ENCODE measurements at regions not wholly inside any gene's neighbourhood (a gene's known extent, or its start where the extent isn't known, plus 50 kb on each side); places are given as distances from the start of the nearest gene placed in this dataset.

DNA sequence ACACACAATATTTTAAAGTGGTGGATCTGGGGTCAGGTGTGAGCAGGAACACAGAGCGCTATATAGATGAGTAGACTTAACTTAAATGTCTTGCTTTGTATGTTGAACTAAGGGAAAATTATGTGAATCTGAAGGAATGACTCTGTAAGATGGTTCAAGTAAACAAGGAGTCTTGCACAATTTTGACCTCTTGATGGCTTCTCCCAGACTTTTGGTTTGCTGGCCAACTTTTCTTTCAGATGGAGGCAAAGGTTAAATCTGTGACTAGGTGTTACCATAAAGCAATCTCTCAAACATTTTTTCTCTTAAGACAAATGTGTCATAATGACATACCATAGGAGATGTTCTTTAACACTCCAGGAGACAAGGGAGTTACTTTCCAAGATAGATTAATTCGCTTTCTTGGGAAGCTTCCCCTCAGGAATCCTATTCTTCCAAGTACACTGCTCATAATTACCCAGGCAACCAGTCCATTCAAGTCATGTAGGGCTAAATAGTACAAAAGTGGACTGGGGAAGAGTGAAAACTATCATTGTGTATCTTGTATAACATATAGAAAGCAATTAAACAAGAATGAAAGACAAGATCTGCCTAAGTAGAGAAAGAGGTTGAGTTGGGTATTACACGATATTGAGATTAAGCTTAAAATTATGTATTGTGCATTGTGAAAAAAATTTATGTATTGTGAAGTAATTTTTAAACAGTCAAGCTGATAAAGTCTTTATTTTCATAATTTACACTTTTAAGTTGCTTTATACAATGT, 60.3 kb upstream of the SLC27A6 start:
- TF ChIP-seq, protein P1, sequence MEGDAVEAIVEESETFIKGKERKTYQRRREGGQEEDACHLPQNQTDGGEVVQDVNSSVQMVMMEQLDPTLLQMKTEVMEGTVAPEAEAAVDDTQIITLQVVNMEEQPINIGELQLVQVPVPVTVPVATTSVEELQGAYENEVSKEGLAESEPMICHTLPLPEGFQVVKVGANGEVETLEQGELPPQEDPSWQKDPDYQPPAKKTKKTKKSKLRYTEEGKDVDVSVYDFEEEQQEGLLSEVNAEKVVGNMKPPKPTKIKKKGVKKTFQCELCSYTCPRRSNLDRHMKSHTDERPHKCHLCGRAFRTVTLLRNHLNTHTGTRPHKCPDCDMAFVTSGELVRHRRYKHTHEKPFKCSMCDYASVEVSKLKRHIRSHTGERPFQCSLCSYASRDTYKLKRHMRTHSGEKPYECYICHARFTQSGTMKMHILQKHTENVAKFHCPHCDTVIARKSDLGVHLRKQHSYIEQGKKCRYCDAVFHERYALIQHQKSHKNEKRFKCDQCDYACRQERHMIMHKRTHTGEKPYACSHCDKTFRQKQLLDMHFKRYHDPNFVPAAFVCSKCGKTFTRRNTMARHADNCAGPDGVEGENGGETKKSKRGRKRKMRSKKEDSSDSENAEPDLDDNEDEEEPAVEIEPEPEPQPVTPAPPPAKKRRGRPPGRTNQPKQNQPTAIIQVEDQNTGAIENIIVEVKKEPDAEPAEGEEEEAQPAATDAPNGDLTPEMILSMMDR (IDR thresholded peaks at IDR 0.05; ENCODE audit: insufficient read depth, low read depth, low read length), result no peak
- no peak overlapping the region for H3K4me3 ChIP-seq (ENCODE audit: low read depth, low read length)
- DNase-seq (ENCODE audit: low read depth), result peak; percentile 7

DNA sequence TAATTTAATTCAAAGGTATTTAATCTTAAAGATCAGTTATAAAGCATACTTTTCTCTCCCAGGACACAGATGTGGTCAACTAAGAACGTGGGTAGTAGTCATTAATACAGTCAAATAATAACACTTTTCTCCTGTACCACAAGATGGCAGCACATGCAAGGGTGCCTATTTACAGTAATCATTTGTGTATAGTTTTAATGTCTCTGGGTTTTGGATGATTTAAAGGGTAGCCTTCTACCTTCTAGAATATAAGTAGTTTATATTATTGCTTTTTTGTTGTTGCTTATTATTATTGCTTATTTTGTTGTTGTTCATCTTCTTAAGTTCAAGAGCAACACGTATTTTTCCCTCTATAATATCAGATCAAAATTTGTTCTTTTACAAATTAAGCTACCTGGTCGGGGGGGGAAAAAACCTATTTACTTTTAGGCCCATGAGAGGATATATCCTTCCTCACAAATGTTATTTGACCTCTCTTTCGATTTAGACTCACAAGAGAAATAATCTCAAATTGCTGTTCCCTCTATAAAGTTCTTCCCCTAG, 59.6 kb upstream of the SLC27A6 start:
- TF ChIP-seq, protein P1 (IDR thresholded peaks at IDR 0.05; ENCODE audit: insufficient read depth, low read depth, low read length), result peak; percentile 76
- peak; percentile 70 for DNase-seq (ENCODE audit: low read depth)
- no peak overlapping the region for H3K4me3 ChIP-seq (ENCODE audit: low read depth, low read length)

DNA sequence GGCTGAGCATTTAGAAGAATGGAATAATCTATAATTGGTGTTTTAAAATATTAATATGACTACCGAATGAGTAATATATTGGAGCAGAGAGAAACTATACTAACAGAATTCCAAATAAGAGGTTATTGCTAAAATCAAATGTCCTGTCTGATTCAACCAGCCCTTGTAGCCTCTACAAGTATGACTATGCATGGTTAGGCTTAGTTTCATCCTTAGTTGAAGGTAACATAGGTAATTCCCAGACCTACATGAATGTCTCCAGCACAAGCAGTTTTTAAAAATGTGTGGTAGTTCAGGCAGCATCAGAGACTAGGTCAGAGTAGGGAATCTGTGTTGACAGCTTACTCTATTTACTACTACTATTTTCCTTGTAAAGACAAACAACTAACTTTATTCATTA, 51.7 kb upstream of the SLC27A6 start:
- TF ChIP-seq, protein P1 (IDR thresholded peaks at IDR 0.05; ENCODE audit: insufficient read depth, low read depth, low read length), result no peak
- no peak overlapping the region for H3K4me3 ChIP-seq (ENCODE audit: low read depth, low read length)
- DNase-seq (ENCODE audit: low read depth), result no peak
